ENCODE measurements at regions not wholly inside any gene's neighbourhood (a gene's known extent, or its start where the extent isn't known, plus 50 kb on each side); places are given as distances from the start of the nearest gene placed in this dataset.

GRCh38 chr1:112778137-112778536, 63.0 kb upstream of the PPM1J start:
- Mint-ChIP-seq H3K4me1 (ENCODE audit: low read depth) (no peaks in the 10 kb centered on the region), H3K36me3 (ENCODE audit: insufficient read depth) (no peaks in the 10 kb centered on the region), H3K9me3 (no peaks in the 10 kb centered on the region), H3K4me3 (no peak overlapping the region), H3K27me3 (ENCODE audit: low read depth) (peaks cover 2% of the 10 kb centered on the region)
- DNase-seq (no peak), ATAC-seq (no peak)

DNA sequence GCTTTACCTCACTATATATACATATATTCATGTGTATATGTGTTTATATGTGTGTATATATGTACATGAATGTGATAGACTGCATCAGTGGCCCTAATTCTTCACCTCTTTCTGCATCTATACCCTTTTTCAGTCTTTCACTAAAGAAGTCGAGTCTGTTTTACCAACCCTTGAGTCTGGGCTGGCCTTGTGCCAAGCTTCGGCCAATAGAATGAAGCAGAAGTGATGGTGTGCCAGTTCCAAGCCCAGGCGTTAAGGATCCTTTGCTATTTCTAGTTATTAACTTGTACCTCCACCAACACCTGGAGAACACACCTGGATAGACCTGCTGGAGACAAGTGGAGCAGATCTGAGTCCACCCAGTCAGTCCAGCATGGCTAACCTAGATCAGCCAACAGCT, 61.6 kb upstream of the PPM1J start:
- Mint-ChIP-seq H3K36me3 (ENCODE audit: insufficient read depth) (no peaks in the 10 kb centered on the region), H3K4me3 (no peak overlapping the region), H3K4me1 (ENCODE audit: low read depth) (no peaks in the 10 kb centered on the region), H3K27me3 (ENCODE audit: low read depth) (peaks cover 7% of the 10 kb centered on the region), H3K9me3 (no peaks in the 10 kb centered on the region)
- DNase-seq (no peak), ATAC-seq (no peak)

DNA sequence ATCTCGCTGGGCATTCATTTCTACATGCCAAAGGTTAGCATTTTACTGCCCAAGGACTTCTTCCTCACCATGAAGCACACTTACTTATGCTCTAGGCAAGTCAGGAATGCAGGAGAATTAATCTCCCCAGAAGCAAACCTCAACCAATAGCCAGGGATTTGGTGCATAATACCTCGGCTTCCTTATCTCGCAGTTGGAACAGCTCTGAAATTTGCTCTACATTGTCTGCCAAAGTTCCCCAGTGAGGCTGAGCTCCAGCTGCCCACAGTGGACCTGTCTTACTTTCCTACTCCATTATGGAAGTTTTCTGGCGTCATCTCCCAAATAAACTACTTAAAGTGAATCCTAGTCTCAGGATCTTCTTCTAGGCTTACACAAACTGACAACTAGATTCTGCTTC, 57.6 kb upstream of the PPM1J start:
- peaks cover 5% of the 10 kb centered on the region for H3K27me3 Mint-ChIP-seq (ENCODE audit: low read depth)
- H3K36me3 Mint-ChIP-seq (ENCODE audit: insufficient read depth): no peaks in the 10 kb centered on the region
- ATAC-seq (no peak), DNase-seq (no peak)
- H3K9me3 Mint-ChIP-seq: no peaks in the 10 kb centered on the region
- peaks cover 6% of the 10 kb centered on the region for H3K4me1 Mint-ChIP-seq (ENCODE audit: low read depth)
- no peak overlapping the region for H3K4me3 Mint-ChIP-seq

DNA sequence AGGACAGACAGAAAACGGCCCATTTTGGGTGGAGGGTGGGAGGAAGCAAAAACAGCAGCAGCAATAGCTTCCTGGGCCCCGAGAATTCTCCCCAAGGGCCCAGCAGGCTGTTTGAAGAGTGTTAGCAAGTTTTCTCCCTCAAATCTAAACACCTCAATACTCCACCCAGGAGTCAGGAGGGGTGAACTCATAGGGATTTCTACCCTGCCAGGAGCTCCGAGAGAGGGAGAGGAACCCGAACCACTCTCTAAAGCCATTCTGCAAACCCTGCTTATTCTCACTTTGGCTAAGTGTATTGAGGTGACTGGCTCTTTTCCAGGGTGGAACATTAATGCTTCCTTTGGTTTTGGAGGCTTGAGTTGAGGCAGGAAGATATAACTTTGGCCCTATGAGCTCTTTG, 55.6 kb upstream of the PPM1J start:
- Mint-ChIP-seq H3K4me1 (ENCODE audit: low read depth) (peaks cover 6% of the 10 kb centered on the region), H3K9me3 (peaks cover 4% of the 10 kb centered on the region), H3K36me3 (ENCODE audit: insufficient read depth) (no peaks in the 10 kb centered on the region), H3K27me3 (ENCODE audit: low read depth) (peaks cover 8% of the 10 kb centered on the region), H3K4me3 (no peak overlapping the region)
- DNase-seq: no peak
- no peak for ATAC-seq

GRCh38 chr1:112769611-112770010, 54.5 kb upstream of the PPM1J start:
- no peak for DNase-seq
- H3K9me3 Mint-ChIP-seq: peaks cover 4% of the 10 kb centered on the region
- ATAC-seq: no peak

GRCh38 chr1:112767646-112768045, 52.5 kb upstream of the PPM1J start:
- no peak for DNase-seq
- ATAC-seq: no peak
- Mint-ChIP-seq H3K27me3 (ENCODE audit: low read depth) (peaks cover 9% of the 10 kb centered on the region), H3K36me3 (ENCODE audit: insufficient read depth) (no peaks in the 10 kb centered on the region), H3K4me1 (ENCODE audit: low read depth) (peaks cover 6% of the 10 kb centered on the region), H3K9me3 (peaks cover 4% of the 10 kb centered on the region), H3K4me3 (no peak overlapping the region)

More at GRCh38 chr1:112769611-112770010, 54.5 kb upstream of the PPM1J start:
- no peaks in the 10 kb centered on the region for H3K36me3 Mint-ChIP-seq (ENCODE audit: insufficient read depth)
- H3K27me3 Mint-ChIP-seq (ENCODE audit: low read depth): peaks cover 8% of the 10 kb centered on the region
- peaks cover 6% of the 10 kb centered on the region for H3K4me1 Mint-ChIP-seq (ENCODE audit: low read depth)
- no peak overlapping the region for H3K4me3 Mint-ChIP-seq

Measured in activated T-cell treated with anti-CD3 and anti-CD28 coated beads, Interleukin-2, amount 50 U/mL, for 4 hours (primary cell).